AG04449 (cell line): ENCODE measurements at regions not wholly inside any gene's neighbourhood (a gene's known extent, or its start where the extent isn't known, plus 50 kb on each side); places are given as distances from the start of the nearest gene placed in this dataset.

Experiments
- CTCF ChIA-PET: fragments of 350-600 bp; formaldehyde crosslinking; extraction: SDS; loops from one replicate; lab custom pipeline; 2021; ENCODE audit warnings: antibody characterized with exemption; lab: Yijun Ruan, JAX
- POLR2A ChIA-PET: fragments of 400-600, 350-600 bp; formaldehyde crosslinking; extraction: SDS; loops from one replicate; lab custom pipeline; 2020; ENCODE audit warnings: antibody characterized with exemption, inconsistent platforms; lab: Yijun Ruan, JAX
- DNase-seq: peaks from one replicate; pipeline ENCODE4 v3.0.0-alpha.2; 2010; ENCODE audit warnings: low read depth, low spot score
- H3K4me3 ChIP-seq: 2 replicates; pipeline ENCODE4 v1.5.1; 2011; ENCODE audit warnings: low read depth, mild to moderate bottlenecking, control low read depth, low read length
- CTCF ChIP-seq: IDR thresholded peaks from one replicate; pipeline ENCODE4 v1.5.1; 2011; ENCODE audit warnings: mild to moderate bottlenecking, moderate library complexity, low read length, control low read depth, inconsistent platforms; ENCODE audit not compliant: insufficient read depth; ENCODE audit errors: missing control alignments

- no peak for TF ChIP-seq CTCF
- ChIA-PET CTCF (no interaction called here), POLR2A (no interaction called here)
- DNase-seq: no peak
- no peak overlapping the region for H3K4me3 ChIP-seq
Observed at GRCh38 chr4:81970454-81970853, 403.3 kb downstream of the HNRNPD start.

DNA sequence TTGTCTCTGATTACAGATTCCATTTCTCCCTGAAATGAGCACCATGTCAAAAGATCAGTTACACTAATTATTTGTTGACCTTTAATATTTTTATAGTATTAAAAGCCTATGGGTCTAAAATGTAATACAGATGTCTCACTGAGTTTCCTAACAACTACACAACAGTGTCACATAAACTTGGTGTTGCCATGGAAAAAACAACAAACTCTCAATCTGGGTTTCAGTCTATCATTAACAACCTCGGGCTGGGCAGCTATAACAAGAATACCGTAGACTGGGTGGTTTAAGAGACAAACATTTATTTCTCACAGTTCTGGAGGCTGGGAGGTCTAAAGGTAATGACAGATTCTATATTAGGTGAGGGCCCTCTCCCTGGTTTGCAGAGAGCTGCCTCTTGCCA, 407.1 kb downstream of the HNRNPD start:
- ChIA-PET CTCF (no interaction called here), POLR2A (no interaction called here)
- no peak for TF ChIP-seq CTCF
- no peak for DNase-seq
- no peak overlapping the region for H3K4me3 ChIP-seq

GRCh38 chr4:81965911-81966310, 407.9 kb downstream of the HNRNPD start:
- H3K4me3 ChIP-seq: no peak overlapping the region
- ChIA-PET POLR2A (interaction anchor here (0.6 kb wide), 1 partner anchor 24 kb away, joined by 3 read pairs; no protein-coding TSS in a partner anchor), CTCF (no interaction called here)
- no peak for TF ChIP-seq CTCF
- DNase-seq: no peak

DNA sequence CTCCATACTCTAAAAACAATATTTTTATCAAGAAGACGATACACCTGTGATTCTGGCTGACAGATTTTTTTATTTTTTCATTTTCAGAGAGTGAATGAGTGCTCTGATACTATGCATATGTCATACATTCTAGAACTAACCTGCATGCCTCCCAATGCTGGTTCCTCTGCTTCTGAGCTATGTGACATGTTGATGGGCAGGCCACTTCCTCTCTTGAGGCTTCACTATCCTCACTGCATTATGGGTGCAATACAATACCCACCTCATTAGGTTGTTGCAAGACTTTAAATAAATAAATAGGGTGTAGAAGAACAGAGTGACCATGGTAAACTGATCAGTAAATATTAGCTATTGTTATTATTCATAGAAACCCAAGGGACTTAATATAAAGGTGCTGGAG, 408.3 kb downstream of the HNRNPD start:
- ChIA-PET CTCF (no interaction called here), POLR2A (interaction anchor here (0.6 kb wide), 1 partner anchor 24 kb away, joined by 3 read pairs; no protein-coding TSS in a partner anchor)
- DNase-seq: no peak
- TF ChIP-seq CTCF: no peak
- no peak overlapping the region for H3K4me3 ChIP-seq

DNA sequence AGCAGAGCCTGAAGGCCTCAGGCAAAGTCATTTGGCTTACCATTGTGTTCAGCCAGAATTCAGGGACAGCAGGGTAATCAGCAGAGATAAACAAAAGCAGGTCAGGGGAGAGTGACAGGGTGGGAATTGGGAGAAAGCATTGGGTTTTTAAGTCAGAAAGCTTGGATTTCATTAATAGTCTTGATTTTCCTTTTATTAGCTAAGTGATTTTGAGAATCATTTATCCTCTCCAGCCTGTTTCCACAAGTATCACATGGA, 410.1 kb downstream of the HNRNPD start:
- no peak for TF ChIP-seq CTCF
- CTCF ChIA-PET: no interaction called here
- DNase-seq: no peak
- no peak overlapping the region for H3K4me3 ChIP-seq
- POLR2A ChIA-PET: no interaction called here

DNA sequence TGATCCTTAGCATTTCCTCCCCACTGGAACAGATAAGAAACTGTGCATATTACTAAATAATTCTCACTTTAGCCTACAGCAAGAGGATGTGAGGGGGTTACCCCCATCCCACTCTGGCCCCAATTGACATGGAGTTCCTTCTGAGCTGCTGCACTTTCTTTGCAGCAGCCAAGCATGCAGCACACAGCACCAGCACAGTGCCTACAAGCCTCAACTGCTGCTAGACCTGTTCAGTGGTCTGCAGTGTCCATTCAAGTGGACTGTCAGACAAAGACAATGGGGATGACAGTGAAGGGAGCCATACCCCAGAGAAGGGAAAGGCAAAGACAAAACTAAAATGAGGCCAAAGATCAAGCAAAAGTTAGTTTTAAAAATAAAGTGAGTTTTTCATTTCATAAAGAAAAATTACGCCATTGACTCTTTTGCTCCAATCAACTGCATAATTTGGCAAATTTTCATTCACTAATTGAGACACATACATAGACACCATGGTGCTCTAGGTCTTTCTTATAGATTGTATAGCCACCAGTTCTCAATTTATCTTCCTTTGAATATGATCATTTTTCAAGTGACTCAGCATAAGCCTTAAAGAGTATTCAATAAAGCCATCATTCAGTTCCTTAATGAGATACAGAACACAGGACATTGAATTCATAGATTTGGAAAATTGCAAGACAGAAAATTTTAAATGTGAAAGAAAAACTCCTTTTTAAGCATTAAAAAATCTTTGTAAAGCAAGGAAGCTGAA, 410.6 kb downstream of the HNRNPD start:
- ChIA-PET POLR2A (no interaction called here), CTCF (no interaction called here)
- TF ChIP-seq CTCF: no peak
- no peak for DNase-seq
- no peak overlapping the region for H3K4me3 ChIP-seq
